GM18873 (cell line): ENCODE measurements at regions not wholly inside any gene's neighbourhood (a gene's known extent, or its start where the extent isn't known, plus 50 kb on each side); places are given as distances from the start of the nearest gene placed in this dataset.

Experiments used
- ATAC-seq: cut with Tn5 transposase; IDR thresholded peaks from one replicate; pipeline ENCODE4 v1.9.1; 2021; ENCODE audit warnings: mild to moderate bottlenecking, moderate library complexity, moderate number of reproducible peaks; ENCODE audit not compliant: unreplicated experiment, low FRiP score

DNA sequence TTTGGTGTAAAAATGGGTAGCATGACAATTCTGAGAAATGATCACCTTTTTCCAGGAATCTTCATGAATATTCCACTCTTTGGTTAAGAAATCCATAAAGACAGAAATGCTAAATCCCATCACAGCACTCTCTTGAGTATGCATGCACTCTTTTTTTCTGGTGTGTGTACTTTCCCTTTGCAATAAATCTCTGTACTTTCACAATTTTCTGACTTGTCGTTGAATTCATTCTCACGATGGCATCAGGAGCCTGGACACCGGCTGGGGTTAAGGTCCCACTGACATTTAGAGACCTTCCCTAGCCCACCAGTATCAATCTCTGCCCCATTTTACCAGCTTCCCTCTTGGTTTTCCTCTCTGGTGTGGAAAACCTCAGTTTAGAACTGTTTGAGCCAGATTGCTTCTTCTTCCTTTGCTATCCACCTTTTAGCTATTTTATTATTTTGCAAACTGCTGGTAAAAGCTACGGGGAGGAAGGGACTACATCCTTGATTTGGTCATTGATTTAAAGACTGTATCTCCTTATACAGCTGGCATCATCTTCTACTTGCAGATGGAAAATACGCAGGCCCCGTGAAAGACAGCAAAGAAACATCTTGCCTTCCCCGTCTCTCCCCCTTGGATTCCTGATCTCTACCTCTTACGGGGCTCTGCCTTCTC lies 59.9 kb upstream of the ZFR start:
- ATAC-seq = no peak

DNA sequence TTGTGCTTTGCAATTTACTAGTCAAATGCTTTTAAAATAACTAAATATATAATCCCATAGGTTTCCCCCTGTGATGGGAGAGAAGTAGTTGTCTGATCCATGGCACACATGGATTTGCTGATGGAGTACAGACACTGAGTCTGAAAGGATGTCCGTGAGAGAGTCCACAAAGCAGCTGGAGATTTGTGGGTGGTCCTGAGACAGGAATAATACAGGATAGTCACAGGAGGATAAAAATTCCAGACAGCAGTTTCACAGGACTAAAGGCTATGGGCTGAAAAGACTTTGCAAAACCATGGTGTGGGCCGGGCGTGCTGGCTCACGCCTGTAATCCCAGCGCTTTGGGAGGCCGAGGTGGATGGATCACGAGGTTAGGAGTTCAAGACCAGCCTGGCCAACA lies 58.7 kb upstream of the ZFR start:
- ATAC-seq = no peak

DNA sequence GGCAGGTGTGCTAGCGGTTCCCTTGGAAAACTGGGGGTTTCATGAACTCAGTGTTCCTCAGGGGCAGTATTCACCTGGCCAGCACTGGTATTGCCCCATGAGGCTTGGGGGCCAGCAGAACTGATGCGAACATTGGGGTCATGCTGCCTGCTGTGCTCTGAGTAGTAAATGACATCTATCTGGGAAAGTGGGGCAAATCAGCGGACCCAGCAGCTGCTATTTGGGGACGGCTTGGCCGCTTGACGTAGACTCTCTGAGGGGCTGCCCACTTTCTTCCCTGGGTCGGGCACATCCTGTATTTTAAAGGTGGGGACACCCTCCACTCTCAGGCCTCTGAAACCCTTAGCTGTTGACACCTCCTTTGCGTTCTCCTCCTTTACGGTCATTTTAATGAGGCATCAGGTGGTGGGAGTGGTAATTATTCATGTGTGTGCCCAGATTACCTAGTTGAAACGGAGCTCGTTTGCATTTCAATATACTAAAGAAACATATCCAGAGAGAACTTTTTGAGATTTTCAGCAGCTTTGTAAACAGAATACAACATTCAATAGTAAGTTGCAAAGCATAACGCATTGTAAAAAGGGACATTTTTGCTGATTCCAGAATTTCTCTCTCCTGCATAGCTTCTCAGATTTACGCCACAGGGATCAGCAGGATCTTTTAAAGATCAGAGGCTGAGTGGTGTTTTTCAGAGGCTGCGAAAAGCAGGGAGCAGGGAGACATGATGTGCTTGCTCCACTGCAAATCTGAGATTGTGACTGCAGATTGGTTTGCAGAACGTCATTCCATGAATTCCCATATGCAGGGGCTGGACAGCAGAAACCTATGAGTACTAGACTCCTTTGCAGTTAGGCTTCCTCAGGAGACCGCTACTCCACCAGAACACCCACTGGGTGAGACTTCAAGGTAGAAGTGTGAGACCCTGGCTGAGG lies 56.8 kb upstream of the ZFR start:
- no peak for ATAC-seq

DNA sequence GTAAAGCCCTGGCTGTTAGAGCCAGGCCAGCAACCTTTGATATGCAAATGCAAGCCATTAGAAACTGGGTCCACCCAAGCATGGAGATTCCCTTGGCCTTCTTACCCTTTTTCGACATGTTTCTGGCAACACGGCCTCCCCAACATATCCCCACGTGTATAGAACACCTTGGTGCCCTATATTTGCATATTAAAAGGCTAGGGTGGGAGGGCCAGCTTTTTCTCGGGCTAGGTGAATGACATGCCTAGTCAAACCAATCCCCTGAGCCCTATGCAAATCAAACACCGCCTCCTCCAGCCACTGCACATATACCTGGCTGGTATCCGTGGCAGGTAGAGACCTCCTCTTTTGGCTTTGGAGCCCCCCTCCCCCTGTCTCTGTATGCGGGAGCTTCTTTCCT lies 55.6 kb upstream of the ZFR start:
- ATAC-seq = no peak

DNA sequence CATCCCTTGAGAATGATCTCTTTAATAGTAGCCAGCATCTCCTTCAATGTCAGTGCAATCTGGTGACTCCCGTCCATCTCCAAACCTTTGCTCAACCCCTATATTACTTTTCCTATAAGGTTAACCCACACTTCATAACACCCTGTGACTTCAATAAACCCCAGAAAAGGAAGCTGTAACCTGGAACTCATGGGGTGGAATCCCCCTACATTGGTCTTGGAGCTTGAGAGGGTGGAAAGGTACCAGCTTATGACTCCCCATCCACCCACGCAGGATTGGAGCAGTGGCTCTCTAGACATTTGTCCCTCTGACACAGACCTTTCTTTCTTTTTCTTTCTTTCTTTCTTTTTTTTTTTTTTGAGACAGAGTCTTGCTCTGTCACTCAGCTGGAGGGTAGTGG lies 54.7 kb upstream of the ZFR start:
- no peak for ATAC-seq

DNA sequence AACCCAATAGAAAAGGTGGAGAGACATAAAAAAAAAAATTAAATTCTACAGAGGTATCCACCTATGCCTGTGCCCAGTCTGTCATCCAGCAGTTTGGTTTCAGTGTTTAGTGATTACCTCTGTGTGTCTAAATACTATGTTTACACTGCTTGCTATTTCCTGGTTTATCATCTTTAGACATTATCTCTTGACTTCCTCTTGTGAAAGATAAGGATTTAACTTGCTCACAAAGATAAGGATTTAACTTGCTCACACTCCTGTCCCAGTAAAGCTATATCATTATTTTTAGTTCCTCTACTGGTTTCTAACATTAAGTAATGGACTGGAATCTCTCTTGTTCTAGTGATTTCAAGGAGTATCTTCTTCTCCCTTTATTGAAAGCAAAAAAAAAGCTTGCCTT lies 53.9 kb upstream of the ZFR start:
- ATAC-seq = no peak

DNA sequence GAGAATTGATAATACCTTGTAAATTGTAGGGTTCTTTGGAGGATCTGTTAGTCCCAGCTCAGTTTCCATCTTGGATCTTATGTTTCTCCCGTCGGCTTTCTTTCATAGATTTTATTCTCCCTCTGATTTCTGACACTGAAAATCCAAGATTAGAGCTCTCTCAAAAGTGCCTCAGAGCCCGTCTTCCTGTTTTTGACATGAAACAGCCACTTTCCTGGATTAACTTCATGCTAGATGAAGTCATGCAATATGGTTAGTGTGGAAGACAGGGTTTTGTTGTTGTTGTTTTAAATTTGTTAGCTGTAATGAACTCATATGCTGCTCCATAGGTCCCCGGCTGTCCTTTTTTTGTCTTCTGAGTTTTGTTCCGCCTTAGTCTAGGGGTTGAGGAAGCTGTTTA lies 51.6 kb upstream of the ZFR start:
- ATAC-seq = no peak

DNA sequence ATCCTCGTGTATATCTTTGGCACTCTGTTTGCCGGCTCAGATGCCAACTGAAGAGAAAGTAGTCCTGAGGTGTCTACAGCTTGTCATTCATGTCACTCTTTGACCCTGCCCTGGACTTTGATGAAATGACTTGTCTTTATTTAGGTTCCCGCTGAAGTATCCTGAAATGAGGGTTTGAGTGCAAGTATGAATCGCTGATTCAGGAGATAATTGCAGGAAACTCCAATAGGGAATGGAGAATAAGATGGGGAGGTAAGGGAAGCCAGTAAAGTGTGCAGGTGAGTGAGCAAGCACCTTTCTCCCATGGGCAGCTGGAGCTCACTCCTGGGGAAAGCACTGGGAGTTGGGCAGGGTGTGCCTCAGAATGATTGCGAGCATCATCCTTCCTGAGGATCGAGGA lies 50.3 kb upstream of the ZFR start:
- no peak for ATAC-seq
